GM12878 (cell line): ENCODE measurements at regions not wholly inside any gene's neighbourhood (a gene's known extent, or its start where the extent isn't known, plus 50 kb on each side); places are given as distances from the start of the nearest gene placed in this dataset.

Experiments used
- BHLHE40 ChIP-seq, 2 experiments: fragments of 450-650 bp in 1 of 2; IDR thresholded peaks; 2 replicates each; pipeline ENCODE4 v1.6.1; 2011 to 2017; ENCODE audit warnings: low read depth in 2 of 2, borderline replicate concordance in 1 of 2, improper control_type of control experiment in 1 of 2, low read length in 1 of 2, mild to moderate bottlenecking in 1 of 2
- BRCA1 ChIP-seq: IDR thresholded peaks from 2 replicates; pipeline ENCODE4 v1.6.1; 2011; ENCODE audit warnings: low read depth, low read length, improper control_type of control experiment
- CTCF ChIP-seq, 3 experiments: IDR thresholded peaks in 2 of 3; conservative IDR thresholded peaks in 1 of 3; 2 replicates each; pipeline ENCODE4 v1.5.1; 2011; ENCODE audit warnings: low read depth in 3 of 3, low read length in 3 of 3, mild to moderate bottlenecking in 3 of 3, control low read depth in 2 of 3, moderate library complexity in 2 of 3, inconsistent platforms in 1 of 3, mixed read lengths in 1 of 3; ENCODE audit not compliant: control insufficient read depth in 2 of 3, insufficient read depth in 1 of 3; ENCODE audit errors: extremely low read depth in 1 of 3
- HCFC1 ChIP-seq: fragments of 150-350 bp; IDR thresholded peaks from 2 replicates; pipeline ENCODE4 v1.6.1; 2014; ENCODE audit warnings: low read length
- POLR2AphosphoS5 ChIP-seq: IDR thresholded peaks from 2 replicates; pipeline ENCODE4 v1.6.1; 2011; ENCODE audit warnings: mild to moderate bottlenecking, low read length, inconsistent platforms
- PRDM15 ChIP-seq: fragments of 450-650 bp; formaldehyde crosslinking; IDR thresholded peaks from 2 replicates; pipeline ENCODE4 v1.4.0; 2020; ENCODE audit warnings: mild to moderate bottlenecking, moderate library complexity
- TAF1 ChIP-seq: IDR thresholded peaks from 2 replicates; pipeline ENCODE4 v1.6.1; 2011; ENCODE audit warnings: mild to moderate bottlenecking, low read depth, low read length, borderline replicate concordance
- ZZZ3 ChIP-seq: IDR thresholded peaks from 2 replicates; pipeline ENCODE4 v1.6.1; 2011; ENCODE audit warnings: low read depth; ENCODE audit not compliant: control insufficient read depth, insufficient read length
- TF ChIP-seq, protein P1 (sequence below): IDR thresholded peaks from 2 replicates; pipeline ENCODE4 v1.6.1; 2012; ENCODE audit warnings: mild to moderate bottlenecking, low read depth, low read length

GRCh38 chr15:62559381-62559733, 394.3 kb upstream of the C2CD4B start:
- TF ChIP-seq HCFC1 (no peak), PRDM15 (CRISPR knock-in tag) (no peak), ZZZ3 (no peak), TAF1 (no peak), CTCF (IDR thresholded peaks at IDR 0.05 in 2 of 3, conservative IDR thresholded peaks at IDR 0.05 in 1 of 3; ENCODE audit: control insufficient read depth in 2 of 3, extremely low read depth in 1 of 3, insufficient read depth in 1 of 3, low read depth in 3 of 3, low read length in 3 of 3) (no peak), BRCA1 (no peak), POLR2AphosphoS5 (no peak), BHLHE40 (IDR thresholded peaks at IDR 0.05; ENCODE audit: borderline replicate concordance in 1 of 2, low read depth in 2 of 2, low read length in 1 of 2) (no peak)
- TF ChIP-seq, protein P1, sequence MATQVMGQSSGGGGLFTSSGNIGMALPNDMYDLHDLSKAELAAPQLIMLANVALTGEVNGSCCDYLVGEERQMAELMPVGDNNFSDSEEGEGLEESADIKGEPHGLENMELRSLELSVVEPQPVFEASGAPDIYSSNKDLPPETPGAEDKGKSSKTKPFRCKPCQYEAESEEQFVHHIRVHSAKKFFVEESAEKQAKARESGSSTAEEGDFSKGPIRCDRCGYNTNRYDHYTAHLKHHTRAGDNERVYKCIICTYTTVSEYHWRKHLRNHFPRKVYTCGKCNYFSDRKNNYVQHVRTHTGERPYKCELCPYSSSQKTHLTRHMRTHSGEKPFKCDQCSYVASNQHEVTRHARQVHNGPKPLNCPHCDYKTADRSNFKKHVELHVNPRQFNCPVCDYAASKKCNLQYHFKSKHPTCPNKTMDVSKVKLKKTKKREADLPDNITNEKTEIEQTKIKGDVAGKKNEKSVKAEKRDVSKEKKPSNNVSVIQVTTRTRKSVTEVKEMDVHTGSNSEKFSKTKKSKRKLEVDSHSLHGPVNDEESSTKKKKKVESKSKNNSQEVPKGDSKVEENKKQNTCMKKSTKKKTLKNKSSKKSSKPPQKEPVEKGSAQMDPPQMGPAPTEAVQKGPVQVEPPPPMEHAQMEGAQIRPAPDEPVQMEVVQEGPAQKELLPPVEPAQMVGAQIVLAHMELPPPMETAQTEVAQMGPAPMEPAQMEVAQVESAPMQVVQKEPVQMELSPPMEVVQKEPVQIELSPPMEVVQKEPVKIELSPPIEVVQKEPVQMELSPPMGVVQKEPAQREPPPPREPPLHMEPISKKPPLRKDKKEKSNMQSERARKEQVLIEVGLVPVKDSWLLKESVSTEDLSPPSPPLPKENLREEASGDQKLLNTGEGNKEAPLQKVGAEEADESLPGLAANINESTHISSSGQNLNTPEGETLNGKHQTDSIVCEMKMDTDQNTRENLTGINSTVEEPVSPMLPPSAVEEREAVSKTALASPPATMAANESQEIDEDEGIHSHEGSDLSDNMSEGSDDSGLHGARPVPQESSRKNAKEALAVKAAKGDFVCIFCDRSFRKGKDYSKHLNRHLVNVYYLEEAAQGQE: no peak
